ENCODE measurements at regions not wholly inside any gene's neighbourhood (a gene's known extent, or its start where the extent isn't known, plus 50 kb on each side); places are given as distances from the start of the nearest gene placed in this dataset.

DNA sequence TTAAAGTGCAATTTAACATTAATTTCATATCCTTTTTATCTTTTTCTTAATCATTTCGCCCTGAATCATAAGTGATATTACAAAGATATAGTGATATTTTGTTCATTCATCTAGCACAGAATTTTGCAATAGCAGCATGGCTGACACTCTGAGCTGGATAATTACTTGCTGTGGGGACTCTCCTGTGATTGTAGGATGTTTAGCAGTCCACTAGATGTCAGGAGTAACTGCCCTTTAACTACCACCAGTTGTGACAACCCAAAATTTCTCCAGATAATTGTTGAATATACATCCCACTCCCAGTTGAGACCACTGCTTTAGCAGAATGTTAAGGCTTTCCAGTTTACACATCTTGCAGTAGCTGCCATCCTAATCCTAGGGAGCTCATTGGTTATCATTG, 196.8 kb upstream of the MBNL1 start:
- Histone ChIP-seq H3K27ac (ENCODE audit: low read depth, low read length) (no peak overlapping the region), H4K8ac (ENCODE audit: low read depth, low read length) (no peak overlapping the region), H3K4me3 (ENCODE audit: low read depth, low read length) (no peak overlapping the region), H3K4me2 (ENCODE audit: low read length) (no peak overlapping the region), H2AK5ac (ENCODE audit: low read length) (no peak overlapping the region), H3K23ac (ENCODE audit: low read length) (no peak overlapping the region), H3K79me1 (ENCODE audit: low read length) (no peaks in the 10 kb centered on the region), H2AFZ (ENCODE audit: insufficient read depth, low read length, poor library complexity) (no peak overlapping the region), H4K12ac (ENCODE audit: low read depth, low read length) (no peak overlapping the region), H3K18ac (ENCODE audit: low read length) (no peak overlapping the region), H3K9me3 (ENCODE audit: insufficient read depth, low read depth, low read length) (no peaks in the 10 kb centered on the region), H3K9ac (ENCODE audit: low read length) (no peak overlapping the region), H2BK120ac (ENCODE audit: insufficient read depth, low read length, poor library complexity) (no peak overlapping the region), H4K91ac (ENCODE audit: low read depth, low read length) (no peak overlapping the region), H2BK12ac (ENCODE audit: low read length) (no peak overlapping the region), H3K36me3 (ENCODE audit: control insufficient read depth in 1 of 2, insufficient read depth in 2 of 2, low read length in 2 of 2) (no peaks in the 10 kb centered on the region), H3K14ac (ENCODE audit: low read length) (no peak overlapping the region), H3K4me1 (ENCODE audit: control insufficient read depth in 1 of 2, insufficient read depth in 2 of 2, low read length in 2 of 2) (no peaks in the 10 kb centered on the region), H3K4ac (ENCODE audit: low read depth, low read length) (no peak overlapping the region), H2BK5ac (ENCODE audit: low read depth, low read length, poor library complexity) (no peak overlapping the region), H3K27me3 (ENCODE audit: insufficient read depth, low read length) (no peaks in the 10 kb centered on the region), H3K79me2 (ENCODE audit: control insufficient read depth, insufficient read depth, low read length, poor library complexity) (no peaks in the 10 kb centered on the region)
- peak; percentile 4 to 35 for DNase-seq
- no CpG with 5 or more reads among the region's 1 CpG for WGBS (ENCODE audit: extremely low coverage, insufficient coverage, insufficient read length)

DNA sequence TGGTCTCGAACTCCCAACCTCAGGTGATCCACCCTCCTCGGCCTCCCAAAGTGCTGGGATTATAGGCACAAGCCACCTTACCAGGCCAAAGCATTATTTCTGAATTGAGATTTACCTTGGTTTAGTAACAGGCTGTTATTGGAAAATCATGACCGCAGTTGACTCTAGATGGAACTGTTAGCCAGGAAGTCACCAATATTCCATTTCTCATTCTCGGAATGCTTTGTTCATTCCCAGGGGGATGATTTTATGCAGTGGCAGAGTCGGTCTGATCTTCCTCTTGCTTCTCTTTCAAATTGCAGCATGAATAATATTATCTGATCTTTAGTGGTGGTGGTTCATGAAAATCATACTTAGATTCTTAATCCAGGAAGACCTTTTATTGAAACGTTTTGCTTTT, 195.5 kb upstream of the MBNL1 start:
- Histone ChIP-seq H4K91ac (ENCODE audit: low read depth, low read length) (no peak overlapping the region), H3K14ac (ENCODE audit: low read length) (no peak overlapping the region), H3K4me3 (ENCODE audit: low read depth, low read length) (no peak overlapping the region), H3K9ac (ENCODE audit: low read length) (no peak overlapping the region), H2BK5ac (ENCODE audit: low read depth, low read length, poor library complexity) (no peak overlapping the region), H2AFZ (ENCODE audit: insufficient read depth, low read length, poor library complexity) (no peak overlapping the region), H3K4ac (ENCODE audit: low read depth, low read length) (no peak overlapping the region), H2AK5ac (ENCODE audit: low read length) (no peak overlapping the region), H3K18ac (ENCODE audit: low read length) (no peak overlapping the region), H3K4me2 (ENCODE audit: low read length) (no peak overlapping the region), H3K79me1 (ENCODE audit: low read length) (no peaks in the 10 kb centered on the region), H3K4me1 (ENCODE audit: control insufficient read depth in 1 of 2, insufficient read depth in 2 of 2, low read length in 2 of 2) (no peaks in the 10 kb centered on the region), H3K23ac (ENCODE audit: low read length) (no peak overlapping the region), H3K27ac (ENCODE audit: low read depth, low read length) (no peak overlapping the region), H4K8ac (ENCODE audit: low read depth, low read length) (no peak overlapping the region), H4K12ac (ENCODE audit: low read depth, low read length) (no peak overlapping the region), H3K79me2 (ENCODE audit: control insufficient read depth, insufficient read depth, low read length, poor library complexity) (no peaks in the 10 kb centered on the region), H3K36me3 (ENCODE audit: control insufficient read depth in 1 of 2, insufficient read depth in 2 of 2, low read length in 2 of 2) (no peaks in the 10 kb centered on the region), H3K27me3 (ENCODE audit: insufficient read depth, low read length) (no peaks in the 10 kb centered on the region), H2BK120ac (ENCODE audit: insufficient read depth, low read length, poor library complexity) (no peak overlapping the region), H3K9me3 (ENCODE audit: insufficient read depth, low read depth, low read length) (no peaks in the 10 kb centered on the region), H2BK12ac (ENCODE audit: low read length) (no peak overlapping the region)
- WGBS (ENCODE audit: extremely low coverage, insufficient coverage, insufficient read length): no CpG with 5 or more reads among the region's 6 CpGs
- no peak for DNase-seq

DNA sequence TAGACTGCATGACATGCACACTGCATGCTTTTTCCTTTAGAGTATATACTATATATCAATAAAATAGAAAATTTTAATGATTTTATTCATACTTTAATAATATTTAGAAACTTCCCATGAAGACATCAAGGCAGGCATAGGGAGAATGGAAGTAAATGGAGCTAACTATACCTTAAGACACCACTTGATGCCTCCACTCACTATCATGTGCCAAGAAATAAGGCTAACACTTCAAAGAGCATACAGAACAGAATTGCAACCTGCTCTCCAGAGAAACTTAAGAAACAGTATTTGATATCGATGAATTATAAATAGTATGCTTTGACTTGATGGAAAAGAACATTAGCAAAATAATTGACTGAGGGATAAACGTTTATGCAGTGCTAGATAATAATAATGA, 192.6 kb upstream of the MBNL1 start:
- Histone ChIP-seq H3K4me3 (ENCODE audit: low read depth, low read length) (no peak overlapping the region), H3K9ac (ENCODE audit: low read length) (no peak overlapping the region), H3K79me1 (ENCODE audit: low read length) (no peaks in the 10 kb centered on the region), H3K27me3 (ENCODE audit: insufficient read depth, low read length) (no peaks in the 10 kb centered on the region), H3K18ac (ENCODE audit: low read length) (no peak overlapping the region), H4K91ac (ENCODE audit: low read depth, low read length) (no peak overlapping the region), H2BK5ac (ENCODE audit: low read depth, low read length, poor library complexity) (no peak overlapping the region), H2BK12ac (ENCODE audit: low read length) (no peak overlapping the region), H3K4me1 (ENCODE audit: control insufficient read depth in 1 of 2, insufficient read depth in 2 of 2, low read length in 2 of 2) (no peaks in the 10 kb centered on the region), H3K14ac (ENCODE audit: low read length) (no peak overlapping the region), H3K9me3 (ENCODE audit: insufficient read depth, low read depth, low read length) (peaks cover 2% of the 10 kb centered on the region), H2AK5ac (ENCODE audit: low read length) (no peak overlapping the region), H2BK120ac (ENCODE audit: insufficient read depth, low read length, poor library complexity) (no peak overlapping the region), H4K12ac (ENCODE audit: low read depth, low read length) (no peak overlapping the region), H3K4me2 (ENCODE audit: low read length) (no peak overlapping the region), H3K4ac (ENCODE audit: low read depth, low read length) (no peak overlapping the region), H3K27ac (ENCODE audit: low read depth, low read length) (no peak overlapping the region), H4K8ac (ENCODE audit: low read depth, low read length) (no peak overlapping the region), H3K23ac (ENCODE audit: low read length) (no peak overlapping the region), H2AFZ (ENCODE audit: insufficient read depth, low read length, poor library complexity) (no peak overlapping the region), H3K79me2 (ENCODE audit: control insufficient read depth, insufficient read depth, low read length, poor library complexity) (no peaks in the 10 kb centered on the region), H3K36me3 (ENCODE audit: control insufficient read depth in 1 of 2, insufficient read depth in 2 of 2, low read length in 2 of 2) (no peaks in the 10 kb centered on the region)
- no peak for DNase-seq
- WGBS (ENCODE audit: extremely low coverage, insufficient coverage, insufficient read length): no CpG with 5 or more reads among the region's 2 CpGs

DNA sequence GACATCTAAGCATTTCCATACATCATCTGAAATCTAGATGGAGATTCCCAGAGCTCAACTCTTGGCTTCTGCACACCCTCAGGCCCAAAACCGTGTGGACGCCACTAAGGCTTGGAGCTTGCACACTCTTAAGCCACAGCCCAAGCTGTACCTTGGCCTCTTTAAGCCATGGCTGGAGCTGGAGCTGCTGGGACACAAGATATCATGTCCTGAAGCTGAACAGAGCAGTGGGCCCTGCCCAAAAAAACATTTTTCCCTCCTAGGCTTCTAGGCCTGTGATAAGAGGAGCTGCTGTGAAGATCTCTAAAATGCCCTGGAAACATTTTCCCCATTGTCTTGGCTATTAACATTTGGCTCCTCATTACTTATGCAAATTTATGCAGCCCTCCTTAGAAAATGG, 188.7 kb upstream of the MBNL1 start:
- Histone ChIP-seq H3K23ac (ENCODE audit: low read length) (no peak overlapping the region), H3K27ac (ENCODE audit: low read depth, low read length) (no peak overlapping the region), H2BK120ac (ENCODE audit: insufficient read depth, low read length, poor library complexity) (no peak overlapping the region), H3K27me3 (ENCODE audit: insufficient read depth, low read length) (no peaks in the 10 kb centered on the region), H4K12ac (ENCODE audit: low read depth, low read length) (no peak overlapping the region), H2AFZ (ENCODE audit: insufficient read depth, low read length, poor library complexity) (no peak overlapping the region), H3K9ac (ENCODE audit: low read length) (no peak overlapping the region), H3K4me3 (ENCODE audit: low read depth, low read length) (no peak overlapping the region), H3K4me2 (ENCODE audit: low read length) (no peak overlapping the region), H3K36me3 (ENCODE audit: control insufficient read depth in 1 of 2, insufficient read depth in 2 of 2, low read length in 2 of 2) (no peaks in the 10 kb centered on the region), H4K8ac (ENCODE audit: low read depth, low read length) (no peak overlapping the region), H3K18ac (ENCODE audit: low read length) (no peak overlapping the region), H3K4ac (ENCODE audit: low read depth, low read length) (no peak overlapping the region), H2AK5ac (ENCODE audit: low read length) (no peak overlapping the region), H3K4me1 (ENCODE audit: control insufficient read depth in 1 of 2, insufficient read depth in 2 of 2, low read length in 2 of 2) (no peaks in the 10 kb centered on the region), H3K79me1 (ENCODE audit: low read length) (no peaks in the 10 kb centered on the region), H2BK12ac (ENCODE audit: low read length) (no peak overlapping the region), H3K9me3 (ENCODE audit: insufficient read depth, low read depth, low read length) (peaks cover 2% of the 10 kb centered on the region), H4K91ac (ENCODE audit: low read depth, low read length) (no peak overlapping the region), H3K79me2 (ENCODE audit: control insufficient read depth, insufficient read depth, low read length, poor library complexity) (no peaks in the 10 kb centered on the region), H3K14ac (ENCODE audit: low read length) (no peak overlapping the region), H2BK5ac (ENCODE audit: low read depth, low read length, poor library complexity) (no peak overlapping the region)
- WGBS (ENCODE audit: extremely low coverage, insufficient coverage, insufficient read length): no CpG with 5 or more reads among the region's 2 CpGs
- DNase-seq: no peak

Data from trophoblast cell (in vitro differentiated cells and primary cell).